ENCODE measurements at regions not wholly inside any gene's neighbourhood (a gene's known extent, or its start where the extent isn't known, plus 50 kb on each side); places are given as distances from the start of the nearest gene placed in this dataset.

- no peaks in the 10 kb centered on the region for H3K27me3 ChIP-seq
- no peaks in the 10 kb centered on the region for H4K20me1 ChIP-seq
- peaks cover 0 to 7% (median 2%) of the 10 kb centered on the region in 10 experiments; a peak in 6 of 20 replicates for H3K4me1 ChIP-seq
- no peak for TF ChIP-seq Cebpa-rat (IDR thresholded peaks at IDR 0.05)
- H3K27ac ChIP-seq, result no peak overlapping the region
- no peak overlapping the region for H3K9ac ChIP-seq
- no peaks in the 10 kb centered on the region for H3K9me3 ChIP-seq (replicated peaks in 1 of 11)
- H3K4me3 ChIP-seq, result no peak overlapping the region
- no peaks in the 10 kb centered on the region for H3K36me3 ChIP-seq
- no peak overlapping the region for H3K4me2 ChIP-seq
Measured at GRCh38 chr10:9010931-9011670, 956.6 kb downstream of the GATA3 start.

- H3K4me3 ChIP-seq, result no peak overlapping the region
- no peaks in the 10 kb centered on the region for H4K20me1 ChIP-seq
- H3K9me3 ChIP-seq (replicated peaks in 1 of 11), result no peaks in the 10 kb centered on the region
- H3K4me1 ChIP-seq, result peaks cover 0 to 4% (median 2%) of the 10 kb centered on the region in 10 experiments; a peak in 6 of 20 replicates
- H3K9ac ChIP-seq, result no peak overlapping the region
- no peaks in the 10 kb centered on the region for H3K36me3 ChIP-seq
- no peak overlapping the region for H3K4me2 ChIP-seq
- H3K27me3 ChIP-seq, result no peaks in the 10 kb centered on the region
- no peak for TF ChIP-seq Cebpa-rat (IDR thresholded peaks at IDR 0.05)
- H3K27ac ChIP-seq, result no peak overlapping the region
Measured at GRCh38 chr10:9012312-9012711, 957.8 kb downstream of the GATA3 start.

GRCh38 chr10:9015005-9015404 is 960.5 kb downstream of the GATA3 start:
- no peak overlapping the region for H3K4me2 ChIP-seq
- no peaks in the 10 kb centered on the region for H3K9me3 ChIP-seq (replicated peaks in 1 of 11)
- no peak for TF ChIP-seq Cebpa-rat (IDR thresholded peaks at IDR 0.05)
- H3K9ac ChIP-seq, result no peak overlapping the region
- H3K36me3 ChIP-seq, result no peaks in the 10 kb centered on the region
- H3K27me3 ChIP-seq, result no peaks in the 10 kb centered on the region
- H3K4me3 ChIP-seq, result no peak overlapping the region
- no peaks in the 10 kb centered on the region for H4K20me1 ChIP-seq
- H3K27ac ChIP-seq, result no peak overlapping the region
- H3K4me1 ChIP-seq, result no peaks in the 10 kb centered on the region

GRCh38 chr10:9015447-9015846 is 961.0 kb downstream of the GATA3 start:
- no peak overlapping the region for H3K27ac ChIP-seq

GRCh38 chr10:9016930-9017329 is 962.4 kb downstream of the GATA3 start:
- Histone ChIP-seq H4K20me1 (no peaks in the 10 kb centered on the region), H3K27me3 (no peaks in the 10 kb centered on the region), H3K9ac (no peak overlapping the region), H3K27ac (no peak overlapping the region), H3K36me3 (no peaks in the 10 kb centered on the region), H3K4me2 (no peak overlapping the region), H3K9me3 (replicated peaks in 1 of 11) (no peaks in the 10 kb centered on the region), H3K4me1 (no peaks in the 10 kb centered on the region), H3K4me3 (no peak overlapping the region)
- no peak for TF ChIP-seq Cebpa-rat (IDR thresholded peaks at IDR 0.05)

More at GRCh38 chr10:9015447-9015846, 961.0 kb downstream of the GATA3 start:
- Histone ChIP-seq H3K4me3 (no peak overlapping the region), H4K20me1 (no peaks in the 10 kb centered on the region), H3K9me3 (replicated peaks in 1 of 11) (no peaks in the 10 kb centered on the region), H3K27me3 (no peaks in the 10 kb centered on the region), H3K4me2 (no peak overlapping the region), H3K36me3 (no peaks in the 10 kb centered on the region), H3K4me1 (no peaks in the 10 kb centered on the region), H3K9ac (no peak overlapping the region)
- no peak for TF ChIP-seq Cebpa-rat (IDR thresholded peaks at IDR 0.05)

GRCh38 chr10:9018195-9019173 is 964.0 kb downstream of the GATA3 start:
- no peak overlapping the region for H3K4me3 ChIP-seq
- H3K36me3 ChIP-seq, result no peaks in the 10 kb centered on the region
- TF ChIP-seq Cebpa-rat (IDR thresholded peaks at IDR 0.05), result no peak
- no peak overlapping the region for H3K9ac ChIP-seq
- H4K20me1 ChIP-seq, result no peaks in the 10 kb centered on the region
- no peaks in the 10 kb centered on the region for H3K4me1 ChIP-seq
- H3K9me3 ChIP-seq (replicated peaks in 1 of 11), result no peaks in the 10 kb centered on the region
- H3K27me3 ChIP-seq, result no peaks in the 10 kb centered on the region
- no peak overlapping the region for H3K27ac ChIP-seq
- H3K4me2 ChIP-seq, result no peak overlapping the region

GRCh38 chr10:9023206-9023605 is 968.7 kb downstream of the GATA3 start:
- Histone ChIP-seq H3K4me1 (no peaks in the 10 kb centered on the region), H3K9ac (no peak overlapping the region), H3K27ac (no peak overlapping the region), H3K27me3 (no peaks in the 10 kb centered on the region), H4K20me1 (no peaks in the 10 kb centered on the region), H3K36me3 (no peaks in the 10 kb centered on the region), H3K4me3 (no peak overlapping the region), H3K9me3 (replicated peaks in 1 of 11) (no peaks in the 10 kb centered on the region), H3K4me2 (no peak overlapping the region)
- no peak for TF ChIP-seq Cebpa-rat (IDR thresholded peaks at IDR 0.05)

- Histone ChIP-seq H3K4me1 (no peaks in the 10 kb centered on the region), H3K4me3 (no peak overlapping the region), H3K9ac (no peak overlapping the region), H4K20me1 (no peaks in the 10 kb centered on the region), H3K4me2 (no peak overlapping the region), H3K27me3 (no peaks in the 10 kb centered on the region), H3K36me3 (no peaks in the 10 kb centered on the region), H3K9me3 (replicated peaks in 1 of 11) (no peaks in the 10 kb centered on the region), H3K27ac (no peak overlapping the region)
- no peak for TF ChIP-seq Cebpa-rat (IDR thresholded peaks at IDR 0.05)
Measured at GRCh38 chr10:9024210-9024609, 969.7 kb downstream of the GATA3 start.

GRCh38 chr10:9028231-9028630 is 973.7 kb downstream of the GATA3 start:
- TF ChIP-seq Cebpa-rat (IDR thresholded peaks at IDR 0.05), result no peak
- Histone ChIP-seq H3K36me3 (no peaks in the 10 kb centered on the region), H3K9me3 (replicated peaks in 1 of 11) (no peaks in the 10 kb centered on the region), H3K27me3 (no peaks in the 10 kb centered on the region), H3K4me2 (no peak overlapping the region), H3K27ac (no peak overlapping the region), H3K4me3 (no peak overlapping the region), H3K4me1 (no peaks in the 10 kb centered on the region), H3K9ac (no peak overlapping the region), H4K20me1 (no peaks in the 10 kb centered on the region)
